Dedifferentiated amniotic fluid mesenchymal stem cell (primary cell): ENCODE measurements at regions not wholly inside any gene's neighbourhood (a gene's known extent, or its start where the extent isn't known, plus 50 kb on each side); places are given as distances from the start of the nearest gene placed in this dataset.

Experiments
- DNase-seq: peaks from one replicate; pipeline ENCODE4 v3.0.0-alpha.2; 2016; ENCODE audit errors: extremely low spot score

- DNase-seq = no peak
Measured at GRCh38 chr15:97013491-97013890, 683.0 kb downstream of the NR2F2 start.

GRCh38 chr15:97014001-97014400, 683.5 kb downstream of the NR2F2 start:
- no peak for DNase-seq

- DNase-seq = no peak
Measured at GRCh38 chr15:97023488-97023844, 693.0 kb downstream of the NR2F2 start.

- DNase-seq = no peak
Measured at GRCh38 chr15:97026781-97027180, 696.3 kb downstream of the NR2F2 start.

- DNase-seq = no peak
Measured at GRCh38 chr15:97027772-97028171, 697.3 kb downstream of the NR2F2 start.

GRCh38 chr15:97030251-97030650, 699.8 kb downstream of the NR2F2 start:
- DNase-seq = no peak

- no peak for DNase-seq
Measured at GRCh38 chr15:97036301-97036700, 705.8 kb downstream of the NR2F2 start.

GRCh38 chr15:97037080-97037479, 706.6 kb downstream of the NR2F2 start:
- DNase-seq = no peak

GRCh38 chr15:97045666-97046421, 715.3 kb downstream of the NR2F2 start:
- no peak for DNase-seq

- DNase-seq = no peak
Measured at GRCh38 chr15:97052513-97052912, 722.0 kb downstream of the NR2F2 start.

GRCh38 chr15:97053635-97054034, 723.1 kb downstream of the NR2F2 start:
- no peak for DNase-seq

- DNase-seq = no peak
Measured at GRCh38 chr15:97057503-97057902, 727.0 kb downstream of the NR2F2 start.

- no peak for DNase-seq
Measured at GRCh38 chr15:97059281-97059680, 728.8 kb downstream of the NR2F2 start.

- no peak for DNase-seq
Measured at GRCh38 chr15:97061392-97061791, 730.9 kb downstream of the NR2F2 start.

GRCh38 chr15:97071668-97072067, 741.2 kb downstream of the NR2F2 start:
- DNase-seq = no peak

GRCh38 chr15:97072545-97072944, 742.0 kb downstream of the NR2F2 start:
- DNase-seq = no peak

GRCh38 chr15:97076011-97076410, 745.5 kb downstream of the NR2F2 start:
- no peak for DNase-seq

- no peak for DNase-seq
Measured at GRCh38 chr15:97077975-97078374, 747.5 kb downstream of the NR2F2 start.

- no peak for DNase-seq
Measured at GRCh38 chr15:97078591-97078990, 748.1 kb downstream of the NR2F2 start.

- no peak for DNase-seq
Measured at GRCh38 chr15:97081666-97082226, 751.2 kb downstream of the NR2F2 start.

GRCh38 chr15:97082830-97083229, 752.3 kb downstream of the NR2F2 start:
- DNase-seq = no peak

- DNase-seq = no peak
Measured at GRCh38 chr15:97084650-97085049, 754.1 kb downstream of the NR2F2 start.

GRCh38 chr15:97085731-97086130, 755.2 kb downstream of the NR2F2 start:
- DNase-seq = no peak
